NCI-H146 (cell line): ENCODE measurements at regions not wholly inside any gene's neighbourhood (a gene's known extent, or its start where the extent isn't known, plus 50 kb on each side); places are given as distances from the start of the nearest gene placed in this dataset.
"Not testable (repeated sequence)": the region's sequence is repeated elsewhere in the genome, so short reads cannot be mapped to it uniquely, and the experiment has no call there.

Experiments
- DNase-seq: peaks from one replicate; lab custom pipeline; 2025; lab: John Stamatoyannopoulos, UW

DNA sequence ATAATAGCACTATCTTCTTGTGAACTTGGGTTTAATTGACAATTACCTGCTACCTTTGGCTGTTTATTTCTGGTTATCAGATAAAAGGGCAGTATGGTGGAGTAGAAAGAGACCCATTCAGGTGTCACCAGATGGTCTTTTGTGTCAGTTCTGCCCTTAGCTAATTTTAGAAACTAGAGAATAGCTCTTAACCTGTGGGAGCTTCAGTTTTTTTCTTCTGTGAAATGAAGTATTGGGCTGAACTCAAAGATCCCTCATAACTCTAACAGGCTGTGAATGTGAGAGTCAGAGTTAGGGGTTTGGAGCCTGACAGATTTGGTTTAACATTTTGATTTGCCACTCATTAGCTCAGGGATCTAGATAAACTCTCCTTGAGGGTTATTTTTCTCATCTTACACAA is 335.2 kb downstream of the PPP1R2C start:
- DNase-seq = peak; percentile 20

DNA sequence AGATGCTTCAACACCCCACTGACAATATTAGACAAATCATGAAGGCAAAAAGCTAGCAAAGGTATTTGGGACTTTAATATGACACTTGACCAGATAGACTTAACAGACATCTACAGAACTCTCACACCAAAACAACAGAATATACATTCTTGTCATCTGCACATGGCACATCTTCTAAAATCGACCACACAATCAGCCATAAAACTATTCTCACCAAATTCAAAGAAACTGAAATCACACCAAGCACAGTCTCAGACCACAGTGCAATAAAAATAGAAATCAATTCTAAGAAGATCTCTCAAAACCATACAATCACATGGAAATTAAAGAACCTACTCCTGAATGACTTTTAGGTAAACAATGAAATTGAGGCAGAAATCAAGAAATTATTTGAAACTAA is 340.8 kb downstream of the PPP1R2C start:
- DNase-seq = no peak

DNA sequence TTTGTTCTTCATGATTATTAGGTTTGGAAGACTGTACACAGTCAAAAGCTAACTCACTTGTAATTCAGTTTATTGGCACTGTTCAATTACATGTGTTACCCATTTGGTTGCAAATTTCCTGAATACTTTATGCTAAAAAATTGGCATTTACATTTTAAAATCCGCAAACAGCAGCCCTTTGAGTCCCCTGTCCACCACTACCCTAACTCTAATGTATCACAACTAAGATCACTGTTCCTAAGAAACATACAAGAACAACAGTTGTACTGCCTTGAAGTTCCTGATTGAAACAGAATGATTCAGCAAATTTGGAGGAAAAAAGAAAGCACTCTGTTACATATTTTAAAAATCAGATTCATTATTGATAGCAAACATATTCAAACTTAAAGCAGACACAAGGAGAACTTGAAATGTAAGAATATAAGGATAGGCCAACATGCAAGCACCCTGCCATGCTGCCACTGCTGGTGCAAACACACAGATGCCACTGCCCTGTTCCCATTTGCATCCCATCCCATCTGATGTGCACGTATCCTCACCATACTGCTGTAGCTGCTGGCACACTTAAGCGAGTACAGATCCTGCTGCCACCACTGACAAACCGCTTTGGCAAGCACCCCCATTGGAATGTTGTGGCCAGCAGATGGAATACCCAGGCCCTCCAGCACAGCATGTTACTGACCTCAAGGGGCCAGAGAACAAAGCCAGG is 343.4 kb downstream of the PPP1R2C start:
- DNase-seq = no peak

DNA sequence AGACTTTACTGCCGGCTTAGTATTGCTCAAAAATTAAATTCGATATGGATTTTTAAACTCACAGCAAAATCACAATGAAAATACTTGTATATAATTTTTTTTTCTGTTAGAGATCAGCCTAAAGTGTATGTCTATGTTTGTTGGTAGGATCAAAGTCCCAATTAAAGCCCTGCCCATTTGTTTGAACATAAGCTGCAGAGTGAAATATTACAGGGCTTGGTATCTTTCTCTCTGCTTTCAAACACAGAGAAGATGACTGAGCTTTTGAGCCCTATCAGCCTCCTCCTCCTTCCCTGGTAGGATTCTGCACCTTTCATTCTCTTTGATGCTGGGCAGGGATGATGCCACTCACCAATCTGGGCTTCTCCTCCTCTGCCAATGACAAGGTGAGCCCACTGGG is 345.4 kb downstream of the PPP1R2C start:
- no peak for DNase-seq

DNA sequence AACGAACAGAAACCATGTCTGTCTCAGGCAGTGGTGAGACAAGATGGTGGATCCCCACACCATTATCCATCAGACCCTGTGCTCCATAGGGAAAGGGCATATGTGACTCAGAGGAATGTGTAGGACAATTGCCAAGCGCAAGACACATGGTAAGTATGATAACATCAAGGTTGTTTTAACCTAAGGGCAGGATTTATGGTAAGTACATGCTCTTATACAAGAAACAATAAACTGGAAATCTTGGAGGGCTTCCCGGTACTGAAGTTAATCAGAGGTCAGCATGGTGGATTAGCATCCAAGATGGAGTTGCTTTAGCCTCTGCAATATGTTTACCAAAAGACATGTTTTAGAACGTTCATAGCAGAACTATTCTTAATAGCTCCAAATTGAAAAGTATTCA is 355.0 kb downstream of the PPP1R2C start:
- no peak for DNase-seq

DNA sequence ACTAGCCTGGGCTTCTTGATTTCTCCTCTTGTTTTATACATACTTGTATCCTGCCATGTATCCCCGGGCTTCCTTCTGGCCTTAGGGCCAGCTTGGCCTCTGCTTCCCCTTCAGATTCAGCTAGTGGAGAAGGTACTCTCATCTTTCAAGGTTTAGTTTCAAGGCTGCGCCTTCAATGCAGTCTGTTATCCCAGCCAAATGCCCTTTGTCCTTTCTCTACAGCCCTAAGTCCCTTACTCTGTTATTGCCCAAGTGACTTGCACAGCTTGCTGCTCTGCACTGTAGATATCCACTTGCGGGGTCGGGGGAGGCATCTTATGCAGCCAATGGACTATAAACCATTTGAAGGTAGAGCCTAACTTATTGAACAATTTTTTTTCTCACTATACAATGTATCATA is 357.5 kb downstream of the PPP1R2C start:
- no peak for DNase-seq

DNA sequence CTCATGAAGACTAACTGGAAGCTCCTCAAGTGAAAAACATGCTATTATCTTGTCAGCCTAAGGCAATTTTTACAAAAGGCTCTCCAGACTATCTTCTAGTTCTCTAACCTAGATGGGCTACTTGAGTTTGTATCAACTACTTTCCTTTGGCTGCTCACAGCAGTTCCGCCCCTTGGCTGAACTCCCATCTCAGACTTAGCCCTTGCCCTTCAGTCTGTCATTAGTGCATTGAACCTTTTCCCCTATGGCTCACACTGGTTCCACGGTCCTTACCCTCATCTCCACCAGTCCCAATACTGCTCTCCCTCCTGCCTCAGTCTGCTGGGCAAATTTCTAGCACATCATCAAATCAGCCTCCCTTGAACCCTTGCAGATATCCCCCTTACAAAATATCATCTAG is 362.3 kb downstream of the PPP1R2C start:
- DNase-seq = no peak

DNA sequence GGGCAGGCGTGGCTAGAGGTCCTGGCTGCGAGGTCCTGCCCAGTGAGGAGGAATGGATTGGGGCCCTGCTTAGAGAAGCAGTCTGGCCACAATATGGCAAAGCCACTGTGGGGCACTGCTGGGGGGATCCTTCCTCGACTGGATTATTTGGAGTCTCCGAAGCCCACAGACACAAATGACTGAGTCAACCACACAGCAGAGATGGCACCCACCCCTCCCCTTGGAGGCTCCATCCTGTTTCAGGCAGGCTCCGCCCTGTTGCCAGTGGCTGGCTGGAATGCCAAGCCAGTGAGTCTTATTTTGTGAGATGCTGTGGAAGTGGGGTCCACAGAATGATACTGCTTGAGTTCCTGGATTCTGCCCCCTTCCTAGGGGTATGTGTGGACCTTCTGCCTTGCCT is 363.9 kb downstream of the PPP1R2C start:
- no peak for DNase-seq

DNA sequence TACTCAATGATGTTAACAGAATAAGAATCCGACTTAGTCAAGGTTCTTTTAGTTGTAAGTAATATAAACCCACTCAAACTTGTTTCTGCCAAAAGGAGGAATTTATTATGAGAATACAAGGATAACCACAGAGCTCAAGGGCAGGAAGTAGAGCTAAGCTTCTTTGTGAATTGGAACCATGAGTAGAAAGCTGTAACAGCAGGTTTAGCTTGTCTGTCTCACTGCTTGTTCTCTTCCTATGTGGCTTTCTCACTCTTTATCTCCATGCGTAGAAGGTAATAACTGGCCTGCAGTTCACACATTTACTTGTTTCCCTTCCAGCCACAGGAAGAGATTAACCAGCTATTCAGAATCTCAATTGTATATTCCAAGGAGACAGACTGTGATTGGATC is 378.3 kb downstream of the PPP1R2C start:
- no peak for DNase-seq

DNA sequence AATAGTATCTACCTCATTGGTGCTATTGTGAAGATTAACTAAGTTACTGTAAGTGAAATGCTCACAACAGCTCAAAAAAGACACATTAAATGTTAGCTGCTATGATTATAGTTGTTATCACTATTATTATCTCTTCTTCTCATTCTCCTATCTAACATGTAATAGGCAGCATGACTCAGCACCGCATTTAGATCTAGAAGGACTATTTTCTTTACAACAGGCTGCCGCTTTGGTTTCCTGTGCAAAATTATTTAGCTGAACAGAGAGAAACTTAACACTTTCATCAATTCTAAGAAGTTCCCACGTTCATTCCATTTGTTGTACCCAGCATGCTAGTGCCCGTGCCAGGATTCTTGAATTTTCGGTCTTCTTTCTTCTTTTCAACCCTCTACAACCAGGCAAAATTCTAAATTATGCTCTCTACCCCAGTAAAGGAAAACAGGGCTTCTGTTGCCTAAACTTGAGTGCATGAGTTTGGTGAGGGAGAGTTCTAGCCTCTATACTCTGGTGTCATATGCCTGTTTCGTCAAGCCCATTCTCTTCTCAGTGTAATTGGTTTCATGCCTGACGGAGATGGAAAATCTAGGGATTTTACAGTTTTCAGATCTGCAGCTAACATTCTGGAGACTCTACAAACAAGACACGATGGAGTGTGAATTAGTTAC is 378.9 kb downstream of the PPP1R2C start:
- DNase-seq = no peak

DNA sequence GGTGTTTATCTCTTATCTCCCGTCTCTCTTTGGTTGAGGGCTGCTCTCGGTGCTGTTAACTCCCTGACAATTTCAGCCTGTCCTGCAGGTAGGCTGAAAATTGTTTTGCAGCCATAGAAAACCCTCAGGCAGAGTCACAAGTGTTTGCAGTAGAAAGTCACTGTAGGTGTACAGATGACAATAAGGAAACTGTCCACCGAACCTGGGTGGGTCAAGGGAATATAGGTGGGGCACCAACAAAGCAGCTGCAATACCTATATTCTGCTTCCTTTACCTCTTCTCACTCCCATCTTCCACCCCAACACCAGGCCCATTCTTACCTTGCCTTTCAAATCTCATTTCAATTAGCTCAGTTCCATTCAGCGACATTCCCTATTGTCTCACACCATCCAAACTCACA is 381.8 kb downstream of the PPP1R2C start:
- no peak for DNase-seq

DNA sequence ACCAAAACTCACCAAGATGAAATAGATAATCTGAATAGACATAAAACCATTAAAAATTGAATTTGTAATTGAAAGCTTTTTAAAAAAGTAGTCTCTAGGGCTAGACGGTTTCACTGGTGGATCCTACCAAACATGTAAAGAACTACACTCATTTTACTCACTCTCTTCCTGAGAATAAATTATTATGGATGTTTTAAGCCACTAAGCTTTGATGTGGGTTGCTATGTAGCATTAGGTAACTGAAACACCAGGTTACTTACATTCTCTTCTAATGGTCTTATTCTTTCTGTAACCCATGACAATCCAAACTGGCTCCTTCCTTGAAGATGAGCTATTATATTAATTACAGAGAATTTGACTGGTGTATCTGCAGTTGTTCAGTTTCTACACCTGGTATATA is 385.1 kb downstream of the PPP1R2C start:
- DNase-seq = no peak

DNA sequence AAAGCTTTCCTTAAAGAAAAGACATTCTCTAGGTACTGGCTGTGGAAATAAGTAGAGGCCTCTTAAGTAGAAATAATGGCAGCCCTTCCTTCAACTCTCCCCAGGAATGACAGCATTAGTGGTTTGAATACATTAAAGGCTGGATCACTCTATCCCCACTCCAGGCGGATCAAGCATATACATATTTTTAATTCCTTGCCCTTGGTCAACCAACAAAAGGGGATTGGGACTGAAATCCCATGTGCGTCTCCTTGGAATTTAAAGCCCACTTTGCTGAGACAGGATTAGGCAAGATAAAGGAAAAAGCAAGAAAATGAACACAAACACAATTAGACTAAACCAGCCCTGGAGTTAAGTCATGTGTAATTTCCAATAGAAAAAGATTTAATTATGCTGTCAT is 391.3 kb downstream of the PPP1R2C start:
- no peak for DNase-seq

DNA sequence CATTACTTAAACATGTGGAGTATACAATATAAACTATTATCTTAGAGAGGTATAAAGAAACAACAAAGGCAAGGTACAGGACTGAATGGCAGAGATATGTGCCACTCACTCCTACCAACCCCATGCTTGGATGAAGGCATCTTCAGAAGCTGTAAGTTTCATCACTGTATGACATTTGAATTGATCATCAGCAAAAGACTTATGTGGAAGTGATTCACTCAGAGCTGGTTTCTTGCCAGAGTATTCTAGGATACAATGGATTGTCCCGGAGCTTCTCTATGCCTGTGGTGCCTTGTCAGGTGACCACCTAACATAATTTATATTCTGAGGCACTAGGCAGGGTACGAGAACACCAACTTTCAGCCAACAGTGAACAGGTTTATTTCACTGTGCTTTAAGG is 392.2 kb downstream of the PPP1R2C start:
- DNase-seq = no peak

DNA sequence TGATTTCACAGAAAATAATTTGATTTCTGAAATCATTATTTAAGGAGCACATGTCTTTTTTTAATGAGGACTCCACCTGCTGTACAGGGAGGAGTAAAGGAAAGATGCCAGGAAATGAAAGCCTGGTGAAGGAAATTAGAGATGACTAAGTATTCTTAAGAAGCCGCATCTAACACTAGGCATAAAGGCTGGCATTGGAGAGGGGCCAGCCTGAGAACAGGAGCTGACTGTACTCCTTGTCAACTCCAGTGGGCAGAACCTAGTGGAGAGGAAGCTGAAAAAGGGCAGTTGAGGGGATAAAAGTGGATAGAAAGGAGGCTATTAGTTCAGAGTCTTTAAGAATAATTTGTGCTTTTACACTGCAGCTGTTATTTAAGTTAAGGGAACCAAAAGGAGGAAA is 393.0 kb downstream of the PPP1R2C start:
- no peak for DNase-seq

DNA sequence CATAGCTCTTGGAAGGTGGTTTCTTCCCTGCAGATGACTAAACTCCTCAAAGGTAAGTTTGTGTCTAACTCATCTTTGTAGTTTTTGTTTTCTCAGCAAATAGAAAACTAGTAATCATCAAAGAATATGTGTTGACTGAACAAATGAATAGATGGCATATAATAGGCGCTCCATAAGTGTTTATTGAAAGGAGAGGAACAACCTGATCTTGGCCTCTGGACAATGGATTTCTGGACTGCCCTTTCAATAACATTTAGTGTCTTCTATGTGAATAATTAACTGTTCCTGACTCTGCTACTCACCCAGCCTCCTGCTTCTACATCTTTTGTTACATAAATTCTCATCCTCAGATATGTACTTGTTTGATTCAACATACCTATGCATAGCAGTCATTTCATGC is 399.1 kb downstream of the PPP1R2C start:
- no peak for DNase-seq

DNA sequence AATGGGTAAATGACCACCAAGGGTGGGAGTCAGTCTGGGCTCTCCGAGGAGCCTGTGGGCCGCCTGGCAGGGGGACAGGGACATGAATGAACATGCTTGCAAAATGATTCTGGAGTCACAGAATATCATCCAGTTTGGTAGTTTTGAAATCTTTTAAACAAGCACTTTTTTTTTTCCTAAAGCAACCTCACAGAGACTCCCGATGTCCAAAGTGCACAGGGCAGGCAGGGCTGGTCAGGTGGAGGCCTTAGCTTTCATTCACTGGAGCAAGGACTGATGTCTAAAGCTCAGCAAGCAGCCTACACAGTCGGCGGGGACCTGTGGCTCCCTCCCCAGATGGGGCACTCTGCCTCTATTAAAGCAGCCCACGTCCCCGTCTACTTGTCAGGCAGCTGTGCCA is 402.9 kb downstream of the PPP1R2C start:
- DNase-seq = no peak

DNA sequence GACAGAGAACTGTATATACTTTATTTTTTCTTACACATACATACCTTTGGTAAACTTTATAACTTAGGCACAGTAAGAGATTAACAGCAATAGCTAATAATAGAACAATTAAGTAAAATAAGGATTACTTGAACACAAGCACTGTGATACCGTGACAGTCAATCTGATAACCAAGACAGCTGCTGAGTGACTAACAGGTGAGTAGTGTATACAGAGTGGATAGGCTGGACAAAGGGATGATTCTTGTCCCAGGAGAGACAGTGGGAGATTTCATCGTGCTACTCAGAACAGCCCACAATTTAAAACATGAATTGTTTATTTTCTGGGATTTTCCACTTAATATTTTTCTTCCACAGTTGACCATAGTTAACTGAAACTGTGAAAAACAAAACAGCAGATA is 411.8 kb downstream of the PPP1R2C start:
- DNase-seq = no peak

DNA sequence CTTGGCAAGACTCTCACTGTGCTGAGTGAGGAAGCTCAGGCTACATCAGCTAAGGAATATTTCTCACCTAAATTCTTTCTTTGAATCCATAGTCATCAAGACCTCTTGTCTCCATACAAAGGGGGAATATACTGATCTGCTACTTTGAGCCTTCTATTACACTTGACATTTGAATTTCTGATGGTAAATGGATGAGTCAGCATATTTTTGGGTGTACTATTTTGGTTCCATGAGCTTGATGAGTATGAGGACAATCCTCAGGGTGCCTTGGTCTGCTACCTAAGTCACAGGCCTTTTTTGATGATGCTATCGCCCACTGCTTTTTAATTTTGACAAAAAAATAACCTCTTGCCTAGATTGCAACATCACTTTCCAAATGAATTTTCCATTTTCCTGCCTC is 415.7 kb downstream of the PPP1R2C start:
- DNase-seq = no peak

DNA sequence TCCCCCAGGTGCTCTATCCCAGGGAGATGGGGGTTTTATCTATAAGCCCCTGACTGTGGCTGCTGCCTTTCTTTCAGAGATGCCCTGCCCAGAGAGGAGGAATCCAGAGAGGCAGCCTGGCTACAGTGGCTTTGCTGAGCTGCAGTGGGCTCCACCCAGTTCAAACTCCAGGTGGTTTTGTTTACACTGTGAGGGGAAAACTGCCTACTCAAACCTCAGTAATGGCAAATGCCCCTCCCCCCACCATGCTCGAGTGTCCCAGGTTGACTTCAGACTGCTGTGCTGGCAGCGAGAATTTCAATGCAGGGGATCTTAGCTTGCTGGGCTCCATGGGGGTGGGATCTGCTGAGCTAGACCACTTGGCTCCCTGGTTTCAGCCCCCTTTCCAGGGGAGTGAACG is 419.6 kb upstream of the CASK start:
- DNase-seq = not testable (repeated sequence)
